Psoas muscle (tissue), 7 donors: ENCODE measurements at regions not wholly inside any gene's neighbourhood (a gene's known extent, or its start where the extent isn't known, plus 50 kb on each side); places are given as distances from the start of the nearest gene placed in this dataset.

Experiments
- ATAC-seq, 4 donors: fragments of 200-7000 bp; cut with Tn5 transposase; one replicate each; pipeline ENCODE4 v1.9.1; 2020; ENCODE audit warnings: moderate library complexity in 3 of 4, mild to moderate bottlenecking in 2 of 4
- DNase-seq, 2 donors: peaks; one replicate each; pipeline ENCODE4 v3.0.0-alpha.2; 2020
- H3K27ac ChIP-seq: fragments of 200-600 bp; one replicate; pipeline ENCODE4 v1.8.0; 2022
- H3K27me3 ChIP-seq, 3 donors: fragments of 200-600 bp in 1 of 3; one replicate each; pipeline versions ENCODE4 v1.6.1 to v1.8.0; 2013 to 2022; ENCODE audit warnings: low read length in 2 of 3, mild to moderate bottlenecking in 2 of 3, moderate library complexity in 1 of 3; ENCODE audit not compliant: insufficient read depth in 3 of 3
- H3K36me3 ChIP-seq, 2 donors: fragments of 200-600 bp in 1 of 2; one replicate each; pipeline versions ENCODE4 v1.6.1 to v1.8.0; 2013 to 2022; ENCODE audit warnings: low read depth in 1 of 2, mild to moderate bottlenecking in 1 of 2, moderate library complexity in 1 of 2; ENCODE audit not compliant: insufficient read depth in 1 of 2
- H3K4me1 ChIP-seq: fragments of 200-600 bp; one replicate; pipeline ENCODE4 v1.8.0; 2022
- H3K4me3 ChIP-seq: fragments of 200-600 bp; one replicate; pipeline ENCODE4 v1.8.0; 2022; ENCODE audit warnings: mild to moderate bottlenecking
- H3K9me3 ChIP-seq: fragments of 200-600 bp; one replicate; pipeline ENCODE4 v1.8.0; 2022
- WGBS, 3 donors: extraction: QIAGEN DNeasy Blood & Tissue Kit; methylation state at CpG; one replicate each; pipeline versions ENCODE4 v1.1.6 to v1.1.7; 2013; 5-methylcytosine and 5-hydroxymethylcytosine counted together
- intact Hi-C, 2 donors: fragments of 100-400 bp; cut with DNase I; formaldehyde crosslinking; loops; one replicate each; pipeline versions ENCODE4 v1.11.0 to v1.14.2; 2022
- TF ChIP-seq, protein P1 (sequence below): fragments of 200-600 bp; IDR thresholded peaks from one replicate; pipeline ENCODE4 v1.8.0; 2022; ENCODE audit warnings: antibody characterized with exemption
- donor health status: healthy with polysubstance abuse.
- donor health status: DM: no; HTN: no; CAD: no; lungs with moderate emphysema.
- donor health status: Bipolar disorder and iron deficiency.
- donor health status: healthy.
- donor health status: DM: yes; HTN: yes; CAD: no.
- donor health status: DM: no; HTN: no; CAD: no.
- donor health status: DM: yes; HTN: yes; CAD: no.

- no peaks in the 10 kb centered on the region for H3K27me3 ChIP-seq
- no peak overlapping the region for H3K4me3 ChIP-seq
- DNase-seq = no peak
- H3K4me1 ChIP-seq = no peaks in the 10 kb centered on the region
- intact Hi-C loops = no loop called here
- H3K27ac ChIP-seq = no peak overlapping the region
- WGBS, 3 donors = 24 to 41% (median 37%) methylated on average over 1 of the region's 1 CpG
- no peaks in the 10 kb centered on the region for H3K36me3 ChIP-seq
- TF ChIP-seq, protein P1, sequence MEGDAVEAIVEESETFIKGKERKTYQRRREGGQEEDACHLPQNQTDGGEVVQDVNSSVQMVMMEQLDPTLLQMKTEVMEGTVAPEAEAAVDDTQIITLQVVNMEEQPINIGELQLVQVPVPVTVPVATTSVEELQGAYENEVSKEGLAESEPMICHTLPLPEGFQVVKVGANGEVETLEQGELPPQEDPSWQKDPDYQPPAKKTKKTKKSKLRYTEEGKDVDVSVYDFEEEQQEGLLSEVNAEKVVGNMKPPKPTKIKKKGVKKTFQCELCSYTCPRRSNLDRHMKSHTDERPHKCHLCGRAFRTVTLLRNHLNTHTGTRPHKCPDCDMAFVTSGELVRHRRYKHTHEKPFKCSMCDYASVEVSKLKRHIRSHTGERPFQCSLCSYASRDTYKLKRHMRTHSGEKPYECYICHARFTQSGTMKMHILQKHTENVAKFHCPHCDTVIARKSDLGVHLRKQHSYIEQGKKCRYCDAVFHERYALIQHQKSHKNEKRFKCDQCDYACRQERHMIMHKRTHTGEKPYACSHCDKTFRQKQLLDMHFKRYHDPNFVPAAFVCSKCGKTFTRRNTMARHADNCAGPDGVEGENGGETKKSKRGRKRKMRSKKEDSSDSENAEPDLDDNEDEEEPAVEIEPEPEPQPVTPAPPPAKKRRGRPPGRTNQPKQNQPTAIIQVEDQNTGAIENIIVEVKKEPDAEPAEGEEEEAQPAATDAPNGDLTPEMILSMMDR = no peak
- H3K9me3 ChIP-seq = no peaks in the 10 kb centered on the region
- ATAC-seq = no peak
Measured at GRCh38 chr14:83483063-83483462, 1949.4 kb upstream of the SEL1L start.

GRCh38 chr14:83485591-83485990, 1951.9 kb upstream of the SEL1L start:
- H3K36me3 ChIP-seq = no peaks in the 10 kb centered on the region
- ATAC-seq = no peak
- intact Hi-C loops = no loop called here

DNA sequence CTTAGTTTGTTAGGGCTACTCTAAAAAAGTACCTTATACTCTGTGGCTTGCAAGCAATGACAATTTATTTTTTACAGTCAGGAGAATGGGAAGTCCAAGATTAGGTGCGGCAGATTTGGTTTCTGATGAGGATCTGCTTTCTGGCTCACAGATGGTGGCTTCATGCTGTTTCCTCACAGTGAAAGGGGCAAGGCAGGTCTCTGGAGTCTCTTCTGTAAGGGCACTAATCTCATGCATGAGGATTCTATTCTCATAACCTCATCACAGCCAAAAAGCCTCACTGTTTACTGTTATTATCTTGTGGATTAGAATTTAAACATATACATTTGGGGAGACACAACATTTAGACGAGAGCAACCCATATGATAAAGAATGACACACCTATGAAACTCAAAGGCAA, 1957.4 kb upstream of the SEL1L start:
- intact Hi-C loops = no loop called here
- Histone ChIP-seq H3K9me3 (peaks cover 3% of the 10 kb centered on the region), H3K27me3 (no peaks in the 10 kb centered on the region), H3K4me1 (no peaks in the 10 kb centered on the region), H3K36me3 (no peaks in the 10 kb centered on the region), H3K4me3 (no peak overlapping the region), H3K27ac (no peak overlapping the region)
- TF ChIP-seq, protein P1 = no peak
- ATAC-seq (no peak), DNase-seq (no peak)
- WGBS, 3 donors = 78 to 80% (median 79%) methylated on average over 2 of the region's 2 CpGs

More at GRCh38 chr14:83485591-83485990, 1951.9 kb upstream of the SEL1L start:
- no peak overlapping the region for H3K27ac ChIP-seq
- H3K27me3 ChIP-seq = no peaks in the 10 kb centered on the region
- no peak overlapping the region for H3K4me3 ChIP-seq
- H3K9me3 ChIP-seq = no peaks in the 10 kb centered on the region
- no peak for DNase-seq
- H3K4me1 ChIP-seq = no peaks in the 10 kb centered on the region
- TF ChIP-seq, protein P1 = no peak

- 60 to 67% (median 61%) methylated on average over 3 of the region's 3 CpGs for WGBS, 3 donors
- ATAC-seq = no peak
- TF ChIP-seq, protein P1 = no peak
- Histone ChIP-seq H3K4me1 (no peaks in the 10 kb centered on the region), H3K9me3 (no peaks in the 10 kb centered on the region), H3K4me3 (no peak overlapping the region), H3K36me3 (no peaks in the 10 kb centered on the region), H3K27ac (no peak overlapping the region), H3K27me3 (no peaks in the 10 kb centered on the region)
- no peak for DNase-seq
- intact Hi-C loops = no loop called here
Measured at GRCh38 chr14:83520837-83521236, 1987.2 kb upstream of the SEL1L start.

GRCh38 chr14:83529531-83529930, 1995.9 kb upstream of the SEL1L start:
- WGBS, 3 donors = 96 to 99% (median 96%) methylated on average over 2 of the region's 2 CpGs
- intact Hi-C loops = no loop called here
- H3K36me3 ChIP-seq = no peaks in the 10 kb centered on the region
- H3K27ac ChIP-seq = no peak overlapping the region
- no peak for DNase-seq
- H3K4me3 ChIP-seq = no peak overlapping the region
- H3K9me3 ChIP-seq = no peaks in the 10 kb centered on the region
- no peaks in the 10 kb centered on the region for H3K4me1 ChIP-seq
- H3K27me3 ChIP-seq = no peaks in the 10 kb centered on the region
- TF ChIP-seq, protein P1 = no peak
- ATAC-seq = no peak
